K562 (cell line): ENCODE measurements at regions not wholly inside any gene's neighbourhood (a gene's known extent, or its start where the extent isn't known, plus 50 kb on each side); places are given as distances from the start of the nearest gene placed in this dataset.
A peak's percentile ranks its signal among the peaks of the same experiment; 100 is the strongest.

ENCODE experiments used
- CREB3L1 ChIP-seq: fragments of 450-650 bp; IDR thresholded peaks from 2 replicates; pipeline ENCODE4 v1.6.1; 2014; ENCODE audit warnings: low read depth, mild to moderate bottlenecking, moderate library complexity, borderline replicate concordance
- DLX4 ChIP-seq: fragments of 250-450 bp; sonication (Bioruptor Pico); IDR thresholded peaks from 2 replicates; pipeline ENCODE4 v1.6.1; 2021; ENCODE audit warnings: mild to moderate bottlenecking
- E2F6 ChIP-seq, 2 experiments: IDR thresholded peaks; 2 replicates each; pipeline ENCODE4 v1.6.1; 2011; ENCODE audit warnings: borderline replicate concordance in 1 of 2, control low read depth in 1 of 2, low read depth in 1 of 2, low read length in 1 of 2, mild to moderate bottlenecking in 1 of 2, mixed read lengths in 1 of 2, moderate library complexity in 1 of 2; ENCODE audit not compliant: insufficient read depth in 1 of 2, insufficient read length in 1 of 2, poor library complexity in 1 of 2, severe bottlenecking in 1 of 2; ENCODE audit errors: extremely low read depth in 1 of 2
- ETV1 ChIP-seq: fragments of 450-650 bp; conservative IDR thresholded peaks from 2 replicates; pipeline ENCODE4 v1.6.1; 2016; ENCODE audit warnings: missing genetic modification characterization, control low read depth, low read depth, missing compliant biosample characterization
- ETV5 ChIP-seq: sonication (generic); formaldehyde crosslinking; IDR thresholded peaks from 2 replicates; pipeline ENCODE4 v1.4.0; 2020; ENCODE audit warnings: low read depth, mild to moderate bottlenecking, missing genetic modification reagents
- HBP1 ChIP-seq: fragments of 450-650 bp; formaldehyde crosslinking; IDR thresholded peaks from 2 replicates; pipeline ENCODE4 v1.4.0; 2022; ENCODE audit warnings: missing genetic modification characterization
- HNRNPUL1 ChIP-seq: fragments of 200-400 bp; formaldehyde crosslinking; IDR thresholded peaks from 2 replicates; pipeline ENCODE4 v1.6.1; 2017; ENCODE audit warnings: low read length
- HOMEZ ChIP-seq: fragments of 250-450 bp; sonication (Bioruptor Pico); IDR thresholded peaks from 2 replicates; pipeline ENCODE4 v1.4.0; 2020; ENCODE audit warnings: mild to moderate bottlenecking, moderate library complexity
- KAT8 ChIP-seq: fragments of 450-650 bp; IDR thresholded peaks from 2 replicates; pipeline ENCODE4 v1.6.1; 2016; ENCODE audit warnings: low read depth, mild to moderate bottlenecking
- KLF10 ChIP-seq: fragments of 250-450 bp; sonication (Bioruptor Pico); IDR thresholded peaks from 2 replicates; pipeline ENCODE4 v1.6.1; 2021; ENCODE audit warnings: matching md5 sums
- L3MBTL2 ChIP-seq: fragments of 450-650 bp; IDR thresholded peaks from 2 replicates; pipeline ENCODE4 v1.6.1; 2016; ENCODE audit warnings: mild to moderate bottlenecking, moderate library complexity
- MAFG ChIP-seq: fragments of 450-650 bp; conservative IDR thresholded peaks from 2 replicates; pipeline ENCODE4 v1.6.1; 2016; ENCODE audit warnings: missing genetic modification characterization, missing compliant biosample characterization
- MTA3 ChIP-seq: fragments of 450-650 bp; formaldehyde crosslinking; IDR thresholded peaks from 2 replicates; pipeline ENCODE4 v1.6.1; 2017; ENCODE audit warnings: mild to moderate bottlenecking, borderline replicate concordance
- MYBL2 ChIP-seq, 2 experiments: fragments of 450-650 bp in 1 of 2; sonication (generic) in 1 of 2; formaldehyde crosslinking in 1 of 2; IDR thresholded peaks; 2 replicates each; pipeline versions ENCODE4 v1.6.1 to v1.8.1; 2017 to 2022; ENCODE audit warnings: borderline replicate concordance in 1 of 2, inconsistent platforms in 1 of 2, low read depth in 1 of 2, mild to moderate bottlenecking in 1 of 2, missing genetic modification reagents in 1 of 2, moderate library complexity in 1 of 2
- NCOA1 ChIP-seq: fragments of 450-650 bp; IDR thresholded peaks from 2 replicates; pipeline ENCODE4 v1.6.1; 2016; ENCODE audit warnings: low read depth
- NCOA2 ChIP-seq, 2 experiments: fragments of 450-650 bp; IDR thresholded peaks; 2 replicates each; pipeline ENCODE4 v1.6.1; 2018; ENCODE audit warnings: mild to moderate bottlenecking in 2 of 2, moderate library complexity in 1 of 2; ENCODE audit not compliant: partially characterized antibody in 2 of 2
- NFYB ChIP-seq: IDR thresholded peaks from 2 replicates; pipeline ENCODE4 v1.6.1; 2011; ENCODE audit warnings: mild to moderate bottlenecking, moderate library complexity; ENCODE audit not compliant: insufficient read length; ENCODE audit errors: extremely low read depth
- POLR2AphosphoS2 ChIP-seq: IDR thresholded peaks from 2 replicates; pipeline ENCODE4 v1.6.1; 2012; ENCODE audit warnings: low read length, improper control_type of control experiment
- SAFB ChIP-seq: fragments of 200-400 bp; formaldehyde crosslinking; IDR thresholded peaks from 2 replicates; pipeline ENCODE4 v1.6.1; 2017; ENCODE audit warnings: low read depth, low read length, borderline replicate concordance
- SRF ChIP-seq, 2 experiments: fragments of 250-450, 450-650 bp in 1 of 2; sonication (Bioruptor Pico) in 1 of 2; sonication (generic) in 1 of 2; formaldehyde crosslinking; IDR thresholded peaks; 2 replicates each; pipeline versions ENCODE4 v1.5.0 to v1.5.1; 2020 to 2022; ENCODE audit warnings: mild to moderate bottlenecking in 1 of 2, missing genetic modification reagents in 1 of 2
- ZKSCAN8 ChIP-seq: fragments of 200-800 bp; sonication (Bioruptor generic); IDR thresholded peaks from 2 replicates; pipeline ENCODE4 v1.6.1; 2016; ENCODE audit warnings: missing genetic modification characterization, missing compliant biosample characterization
- ZNF77 ChIP-seq: fragments of 250-450 bp; sonication (Bioruptor Pico); IDR thresholded peaks from 2 replicates; pipeline ENCODE4 v1.5.0; 2020
- ZSCAN29 ChIP-seq: fragments of 450-650 bp; IDR thresholded peaks from 2 replicates; pipeline ENCODE4 v1.6.1; 2017

GRCh38 chr5:1746371-1747078 is 53.1 kb downstream of the MRPL36 start (continued):
- no peak for TF ChIP-seq DLX4 (CRISPR knock-in tag)
- no peak for TF ChIP-seq ETV5
- TF ChIP-seq CREB3L1 = peak; percentile 33; the same call in 1 of the 2 replicates
- no peak for TF ChIP-seq ZSCAN29
- no peak for TF ChIP-seq SRF (CRISPR knock-in tag; IDR thresholded peaks at IDR 0.05)
- TF ChIP-seq MYBL2 (IDR thresholded peaks at IDR 0.05; ENCODE audit: low read depth) = no peak
- TF ChIP-seq MYBL2 (CRISPR knock-in tag; IDR thresholded peaks at IDR 0.05; ENCODE audit: borderline replicate concordance) = no peak
- TF ChIP-seq MAFG (tag) = no peak
- no peak for TF ChIP-seq ZKSCAN8 (CRISPR knock-in tag)
- TF ChIP-seq E2F6 (IDR thresholded peaks at IDR 0.05; ENCODE audit: borderline replicate concordance in 1 of 2, extremely low read depth in 1 of 2, insufficient read depth in 1 of 2, insufficient read length in 1 of 2, low read depth in 1 of 2, low read length in 1 of 2, poor library complexity in 1 of 2, severe bottlenecking in 1 of 2) = peak; percentile 38 to 66
- no peak for TF ChIP-seq NFYB
- TF ChIP-seq KAT8 = no peak
- TF ChIP-seq ETV1 (tag) = no peak
- TF ChIP-seq MTA3 = peak; percentile 91
- no peak for TF ChIP-seq ZNF77 (CRISPR knock-in tag)
- no peak for TF ChIP-seq NCOA2 (IDR thresholded peaks at IDR 0.05; ENCODE audit: partially characterized antibody in 2 of 2)
- no peak for TF ChIP-seq HOMEZ (CRISPR knock-in tag)
- TF ChIP-seq SAFB = peak; percentile 46; the same call in 1 of the 2 replicates
- TF ChIP-seq HNRNPUL1 = no peak
- TF ChIP-seq NCOA1 = peak; percentile 81; the same call in 1 of the 2 replicates
- no peak for TF ChIP-seq POLR2AphosphoS2
- peak; percentile 87 for TF ChIP-seq L3MBTL2
- TF ChIP-seq HBP1 (CRISPR knock-in tag) = no peak
- no peak for TF ChIP-seq KLF10 (CRISPR knock-in tag)
